ENCODE measurements at regions not wholly inside any gene's neighbourhood (a gene's known extent, or its start where the extent isn't known, plus 50 kb on each side); places are given as distances from the start of the nearest gene placed in this dataset.

DNA sequence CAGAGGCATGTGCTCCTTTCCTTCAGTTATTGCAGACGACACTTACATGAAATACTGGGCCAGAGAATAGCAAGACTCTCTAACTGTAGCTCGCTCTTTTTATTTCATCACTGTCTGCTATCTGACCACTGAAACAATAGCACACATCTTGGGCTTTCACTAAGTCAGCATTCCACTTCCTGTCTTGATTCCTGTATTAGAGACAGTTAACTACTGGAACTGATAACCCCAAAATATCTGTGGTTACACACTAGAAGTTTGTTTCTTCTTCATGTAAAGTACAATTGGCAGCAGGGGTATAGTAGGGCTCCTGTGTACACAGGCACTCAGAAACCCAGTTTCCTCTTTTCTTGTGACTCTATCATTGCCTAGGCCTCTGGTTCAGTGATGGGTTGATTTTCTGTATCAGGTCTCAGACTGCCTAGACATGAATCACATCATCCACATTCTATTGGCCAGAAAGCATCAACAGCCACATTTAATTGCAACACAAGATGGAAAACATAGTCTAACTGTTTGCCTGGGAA, 230.2 kb upstream of the CD96 start:
- no peak for TF ChIP-seq CTCF (IDR thresholded peaks at IDR 0.05)
- TF ChIP-seq POLR2A (IDR thresholded peaks at IDR 0.05): no peak

Data from body of pancreas (tissue), 4 donors.